Right atrium auricular region (tissue), 2 donors: ENCODE measurements at regions not wholly inside any gene's neighbourhood (a gene's known extent, or its start where the extent isn't known, plus 50 kb on each side); places are given as distances from the start of the nearest gene placed in this dataset.
"Not testable (repeated sequence)": the region's sequence is repeated elsewhere in the genome, so short reads cannot be mapped to it uniquely, and the experiment has no call there.

Experiments
- DNase-seq: peaks from one replicate; pipeline ENCODE4 v3.0.0-alpha.2; 2019; ENCODE audit warnings: low spot score
- H3K27ac ChIP-seq, 2 donors: fragments of 200-600 bp; sonication (generic); 1 replicate in 1 of 2; 2 replicates in 1 of 2; pipeline ENCODE4 v1.5.1; 2016 to 2019
- H3K27me3 ChIP-seq, 2 donors: fragments of 200-600 bp; sonication (generic); one replicate each; pipeline versions ENCODE4 v1.5.1 to v1.6.0; 2017 to 2019
- H3K36me3 ChIP-seq: fragments of 200-600 bp; sonication (generic); one replicate; pipeline ENCODE4 v1.5.1; 2016
- H3K4me1 ChIP-seq, 2 donors: fragments of 200-600 bp; sonication (generic); one replicate each; pipeline versions ENCODE4 v1.5.1 to v1.6.0; 2017 to 2019
- H3K4me3 ChIP-seq, 2 donors: fragments of 200-600 bp; sonication (generic); 1 replicate in 1 of 2; 2 replicates in 1 of 2; pipeline ENCODE4 v1.5.1; 2017 to 2019; ENCODE audit warnings: mild to moderate bottlenecking in 1 of 2, moderate library complexity in 1 of 2
- H3K9me3 ChIP-seq, 2 donors: fragments of 200-600 bp; sonication (generic); one replicate each; pipeline ENCODE4 v1.5.1; 2019
- TF ChIP-seq, protein P1 (sequence below), 2 donors: fragments of 200-600 bp; sonication (generic); IDR thresholded peaks; one replicate each; pipeline ENCODE4 v1.5.1; 2019; ENCODE audit warnings: antibody characterized with exemption in 2 of 2

DNA sequence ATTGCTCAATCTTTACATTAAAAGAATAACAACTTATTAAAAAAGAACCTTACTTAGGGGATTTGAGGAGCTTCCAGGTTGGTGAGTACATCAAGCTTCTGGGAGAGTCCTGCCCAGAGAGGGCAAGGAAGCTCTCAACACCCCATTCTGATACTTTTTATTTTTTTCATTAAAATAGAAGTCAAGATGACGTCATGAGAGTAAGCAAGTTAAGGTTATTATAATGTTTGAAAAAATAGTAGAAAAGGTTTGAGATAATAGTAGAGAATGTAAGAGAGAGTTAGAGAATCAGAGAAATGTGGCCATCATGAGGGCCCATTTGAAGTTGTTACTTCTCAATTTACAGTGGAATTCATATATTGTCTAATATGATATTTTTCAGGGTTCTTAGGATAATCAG, 221.0 kb upstream of the SLC16A7 start:
- H3K9me3 ChIP-seq, result no peaks in the 10 kb centered on the region
- DNase-seq, result no peak
- H3K27ac ChIP-seq, result no peak overlapping the region
- H3K36me3 ChIP-seq, result no peaks in the 10 kb centered on the region
- no peaks in the 10 kb centered on the region for H3K4me1 ChIP-seq
- TF ChIP-seq, protein P1, sequence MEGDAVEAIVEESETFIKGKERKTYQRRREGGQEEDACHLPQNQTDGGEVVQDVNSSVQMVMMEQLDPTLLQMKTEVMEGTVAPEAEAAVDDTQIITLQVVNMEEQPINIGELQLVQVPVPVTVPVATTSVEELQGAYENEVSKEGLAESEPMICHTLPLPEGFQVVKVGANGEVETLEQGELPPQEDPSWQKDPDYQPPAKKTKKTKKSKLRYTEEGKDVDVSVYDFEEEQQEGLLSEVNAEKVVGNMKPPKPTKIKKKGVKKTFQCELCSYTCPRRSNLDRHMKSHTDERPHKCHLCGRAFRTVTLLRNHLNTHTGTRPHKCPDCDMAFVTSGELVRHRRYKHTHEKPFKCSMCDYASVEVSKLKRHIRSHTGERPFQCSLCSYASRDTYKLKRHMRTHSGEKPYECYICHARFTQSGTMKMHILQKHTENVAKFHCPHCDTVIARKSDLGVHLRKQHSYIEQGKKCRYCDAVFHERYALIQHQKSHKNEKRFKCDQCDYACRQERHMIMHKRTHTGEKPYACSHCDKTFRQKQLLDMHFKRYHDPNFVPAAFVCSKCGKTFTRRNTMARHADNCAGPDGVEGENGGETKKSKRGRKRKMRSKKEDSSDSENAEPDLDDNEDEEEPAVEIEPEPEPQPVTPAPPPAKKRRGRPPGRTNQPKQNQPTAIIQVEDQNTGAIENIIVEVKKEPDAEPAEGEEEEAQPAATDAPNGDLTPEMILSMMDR (IDR thresholded peaks at IDR 0.05), result no peak
- H3K4me3 ChIP-seq, result no peak overlapping the region
- H3K27me3 ChIP-seq, result no peaks in the 10 kb centered on the region

DNA sequence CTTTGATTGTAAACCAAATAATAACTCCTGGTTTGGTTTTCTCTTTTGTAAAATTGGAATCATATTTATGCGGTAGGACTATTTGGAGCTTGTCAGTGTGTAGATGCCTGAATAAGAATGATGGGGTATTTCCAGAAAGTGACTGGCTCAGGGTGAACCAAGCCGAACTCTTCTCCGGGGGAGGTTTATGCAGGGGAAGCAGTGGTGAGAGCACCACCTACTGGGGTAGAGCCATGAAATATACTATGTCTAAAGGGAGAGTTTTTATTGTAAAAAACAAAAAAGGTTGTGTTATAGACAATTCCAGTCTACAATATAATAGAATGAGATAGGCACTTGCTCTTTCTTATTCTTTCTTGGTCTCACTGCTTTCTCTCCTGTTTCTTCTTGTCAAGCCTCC, 222.9 kb upstream of the SLC16A7 start:
- no peak for DNase-seq
- no peak overlapping the region for H3K4me3 ChIP-seq
- H3K27ac ChIP-seq, result no peak overlapping the region
- no peaks in the 10 kb centered on the region for H3K36me3 ChIP-seq
- H3K9me3 ChIP-seq, result no peaks in the 10 kb centered on the region
- H3K4me1 ChIP-seq, result no peaks in the 10 kb centered on the region
- no peaks in the 10 kb centered on the region for H3K27me3 ChIP-seq
- TF ChIP-seq, protein P1 (IDR thresholded peaks at IDR 0.05), result no peak

DNA sequence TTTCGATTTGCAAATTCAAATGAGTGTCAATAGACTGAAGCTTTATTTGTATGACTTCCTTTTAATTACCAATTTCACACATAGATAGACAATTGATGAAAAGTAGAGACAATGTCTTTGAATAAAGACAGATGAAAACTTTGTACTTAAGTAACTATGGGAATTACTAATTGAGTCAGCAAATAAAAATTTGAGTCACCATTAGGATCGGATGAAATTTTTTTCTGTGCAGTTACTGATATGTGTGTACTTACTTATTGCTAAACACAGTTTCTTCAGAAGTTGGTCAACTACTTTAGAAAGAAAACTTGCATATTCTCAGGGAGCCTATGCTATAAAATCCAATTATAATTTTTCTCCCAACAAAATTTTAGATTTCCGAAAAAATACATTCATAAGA, 224.9 kb upstream of the SLC16A7 start:
- Histone ChIP-seq H3K9me3 (no peaks in the 10 kb centered on the region), H3K4me1 (no peaks in the 10 kb centered on the region), H3K4me3 (no peak overlapping the region), H3K27me3 (no peaks in the 10 kb centered on the region), H3K36me3 (no peaks in the 10 kb centered on the region), H3K27ac (no peak overlapping the region)
- no peak for DNase-seq
- TF ChIP-seq, protein P1 (IDR thresholded peaks at IDR 0.05), result no peak

DNA sequence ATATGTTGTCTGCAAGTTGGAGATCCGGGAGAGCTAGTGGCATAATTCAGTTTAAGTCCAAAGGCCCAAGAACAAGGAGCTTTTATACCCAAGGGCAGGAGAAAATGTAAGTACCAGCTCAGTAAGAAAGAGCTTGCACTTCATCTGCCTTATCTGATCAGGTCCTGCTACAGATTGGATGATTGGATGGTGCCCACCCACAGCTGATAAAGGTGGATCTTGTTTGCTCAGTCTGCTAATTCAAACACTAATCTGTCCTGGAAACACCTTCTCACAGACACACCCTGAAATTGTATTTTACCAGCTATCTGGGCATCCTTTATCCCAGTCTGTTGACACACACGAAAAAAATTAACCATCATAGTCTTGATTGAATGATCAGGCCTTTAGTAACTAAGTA, 230.7 kb upstream of the SLC16A7 start:
- Histone ChIP-seq H3K4me1 (no peaks in the 10 kb centered on the region), H3K36me3 (no peaks in the 10 kb centered on the region), H3K27ac (no peak overlapping the region), H3K27me3 (no peaks in the 10 kb centered on the region), H3K9me3 (no peaks in the 10 kb centered on the region), H3K4me3 (no peak overlapping the region)
- TF ChIP-seq, protein P1 (IDR thresholded peaks at IDR 0.05), result no peak
- no peak for DNase-seq

DNA sequence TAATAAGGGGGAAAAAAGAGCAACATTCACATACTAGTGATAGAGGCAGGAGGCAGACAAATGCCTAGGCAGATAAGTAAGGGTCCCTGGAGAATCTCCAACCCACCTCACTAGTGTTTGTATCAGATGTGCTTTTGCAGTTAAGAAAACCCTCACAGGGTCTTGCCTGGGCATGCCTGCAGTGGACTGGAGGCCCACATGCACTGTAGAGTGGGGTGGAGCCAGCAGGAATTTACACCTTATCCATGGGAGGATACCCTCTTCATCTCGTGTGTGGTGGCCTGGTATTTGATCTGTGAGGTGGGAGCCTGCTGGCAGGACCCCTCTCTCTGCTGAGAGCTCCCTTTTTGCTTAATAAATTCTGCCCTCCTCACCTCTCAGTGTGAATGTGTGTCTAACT, 238.0 kb upstream of the SLC16A7 start:
- H3K9me3 ChIP-seq, result no peaks in the 10 kb centered on the region
- no peaks in the 10 kb centered on the region for H3K27me3 ChIP-seq
- TF ChIP-seq, protein P1 (IDR thresholded peaks at IDR 0.05), result no peak
- no peak for DNase-seq
- no peaks in the 10 kb centered on the region for H3K36me3 ChIP-seq
- no peak overlapping the region for H3K4me3 ChIP-seq
- no peaks in the 10 kb centered on the region for H3K4me1 ChIP-seq
- no peak overlapping the region for H3K27ac ChIP-seq

DNA sequence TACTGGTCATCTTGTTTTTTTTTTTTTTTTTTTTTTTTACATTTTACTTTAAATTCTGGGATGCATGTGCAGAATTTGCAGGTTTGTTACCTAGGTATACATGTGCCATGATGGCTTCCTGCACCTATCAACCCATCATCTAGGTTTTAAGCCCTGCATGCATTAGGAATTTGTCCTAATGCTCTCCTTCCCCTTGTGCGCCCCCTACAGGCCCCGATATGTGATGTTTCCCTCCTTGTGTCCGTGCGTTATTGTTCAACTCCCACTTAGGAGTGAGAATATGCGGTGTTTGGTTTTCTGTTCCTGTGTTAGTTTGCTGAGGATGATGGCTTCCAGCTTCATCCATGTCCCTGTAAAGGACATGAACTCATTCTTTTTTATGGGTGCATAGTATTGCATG, 249.6 kb upstream of the SLC16A7 start:
- H3K4me1 ChIP-seq, H3K27me3 ChIP-seq, H3K36me3 ChIP-seq, H3K27ac ChIP-seq, H3K4me3 ChIP-seq, DNase-seq: not testable (repeated sequence)
- peaks cover 0 to 13% of the 10 kb centered on the region in 2 donors for H3K9me3 ChIP-seq
